NB4 (cell line): ENCODE measurements at regions not wholly inside any gene's neighbourhood (a gene's known extent, or its start where the extent isn't known, plus 50 kb on each side); places are given as distances from the start of the nearest gene placed in this dataset.

Experiments used
- DNase-seq: peaks from one replicate; pipeline ENCODE4 v3.0.0; 2010; ENCODE audit warnings: low read depth
- H3K4me3 ChIP-seq: one replicate; pipeline ENCODE4 v1.5.1; 2011; ENCODE audit warnings: mild to moderate bottlenecking, low read depth, low read length, moderate library complexity
- MAX ChIP-seq: IDR thresholded peaks from 2 replicates; pipeline ENCODE4 v1.6.1; 2011; ENCODE audit warnings: low read depth, low read length
- MYC ChIP-seq: IDR thresholded peaks from 2 replicates; pipeline ENCODE4 v1.6.1; 2011; ENCODE audit warnings: low read depth, low read length
- POLR2A ChIP-seq: IDR thresholded peaks from 2 replicates; pipeline ENCODE4 v1.6.1; 2011; ENCODE audit warnings: mild to moderate bottlenecking; ENCODE audit not compliant: insufficient read length; ENCODE audit errors: extremely low read depth
- TF ChIP-seq, protein P1 (sequence below): IDR thresholded peaks from one replicate; pipeline ENCODE4 v1.5.1; 2012; ENCODE audit warnings: low read depth, low read length

DNA sequence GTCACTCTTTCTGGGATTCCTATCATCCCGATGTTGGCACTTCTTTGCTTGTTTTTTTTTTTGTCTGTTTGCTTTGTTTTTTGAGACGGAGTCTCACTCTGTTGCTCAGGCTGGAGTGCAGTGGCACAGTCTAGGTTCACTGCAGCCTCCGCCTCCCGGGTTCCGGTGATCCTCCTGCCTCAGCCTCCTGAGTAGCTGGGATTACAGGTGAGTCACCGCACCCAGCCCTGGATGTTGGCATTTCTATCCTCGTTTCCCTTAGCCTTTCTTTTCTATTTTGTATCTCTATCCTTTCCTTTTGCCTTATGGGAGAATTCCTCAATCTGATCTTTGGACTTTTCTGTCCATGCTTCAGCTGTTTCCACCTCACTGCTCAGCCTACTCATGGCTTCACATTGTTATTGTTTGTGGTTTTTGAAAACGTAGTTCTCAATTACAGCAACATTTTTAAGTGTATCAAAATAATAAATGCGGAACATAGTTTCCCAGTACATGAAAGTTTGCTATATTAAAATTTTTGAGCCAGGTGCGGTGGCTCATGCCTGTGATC, 62.1 kb upstream of the ZNF516 start:
- no peak for DNase-seq
- H3K4me3 ChIP-seq: no peak overlapping the region
- TF ChIP-seq MYC (no peak), MAX (no peak), POLR2A (no peak)
- TF ChIP-seq, protein P1, sequence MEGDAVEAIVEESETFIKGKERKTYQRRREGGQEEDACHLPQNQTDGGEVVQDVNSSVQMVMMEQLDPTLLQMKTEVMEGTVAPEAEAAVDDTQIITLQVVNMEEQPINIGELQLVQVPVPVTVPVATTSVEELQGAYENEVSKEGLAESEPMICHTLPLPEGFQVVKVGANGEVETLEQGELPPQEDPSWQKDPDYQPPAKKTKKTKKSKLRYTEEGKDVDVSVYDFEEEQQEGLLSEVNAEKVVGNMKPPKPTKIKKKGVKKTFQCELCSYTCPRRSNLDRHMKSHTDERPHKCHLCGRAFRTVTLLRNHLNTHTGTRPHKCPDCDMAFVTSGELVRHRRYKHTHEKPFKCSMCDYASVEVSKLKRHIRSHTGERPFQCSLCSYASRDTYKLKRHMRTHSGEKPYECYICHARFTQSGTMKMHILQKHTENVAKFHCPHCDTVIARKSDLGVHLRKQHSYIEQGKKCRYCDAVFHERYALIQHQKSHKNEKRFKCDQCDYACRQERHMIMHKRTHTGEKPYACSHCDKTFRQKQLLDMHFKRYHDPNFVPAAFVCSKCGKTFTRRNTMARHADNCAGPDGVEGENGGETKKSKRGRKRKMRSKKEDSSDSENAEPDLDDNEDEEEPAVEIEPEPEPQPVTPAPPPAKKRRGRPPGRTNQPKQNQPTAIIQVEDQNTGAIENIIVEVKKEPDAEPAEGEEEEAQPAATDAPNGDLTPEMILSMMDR: no peak

DNA sequence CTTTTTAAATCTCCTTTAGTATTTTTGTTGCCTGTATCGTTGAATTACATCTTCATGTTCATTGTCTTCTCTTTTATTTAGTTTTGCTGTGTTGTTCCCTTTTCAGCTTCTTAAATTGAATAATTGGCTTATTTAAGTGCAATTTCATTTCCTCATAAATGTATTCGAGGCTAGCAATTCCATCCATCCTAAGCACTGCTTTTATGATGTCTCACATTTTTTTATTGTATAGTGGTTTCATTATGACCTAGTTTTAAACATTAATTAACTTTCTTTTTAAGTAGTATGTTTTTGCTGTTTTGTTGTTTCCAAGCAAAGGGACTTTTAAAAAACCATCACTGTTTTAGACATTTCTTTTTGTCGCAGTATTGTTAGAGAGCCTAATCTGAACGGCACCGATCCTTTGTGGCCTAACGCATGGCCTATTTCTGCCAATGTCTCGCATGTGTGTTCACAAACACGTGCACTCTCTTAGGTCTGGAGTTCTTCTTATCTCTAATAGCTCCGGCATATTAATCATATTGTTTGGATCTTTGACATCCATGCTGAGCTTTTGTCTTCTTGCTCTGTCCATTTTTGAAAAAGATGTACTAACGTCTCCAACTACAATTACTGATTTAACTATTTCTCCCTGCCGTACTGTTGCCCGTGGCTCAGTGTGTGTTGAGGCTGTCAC, 59.6 kb upstream of the ZNF516 start:
- no peak for TF ChIP-seq POLR2A
- TF ChIP-seq MAX: peak; percentile 53
- TF ChIP-seq MYC: 0 out of 2 replicates have a peak, but pooled peaks have one; percentile 25
- H3K4me3 ChIP-seq: peak overlapping the region; percentile 22
- DNase-seq: peak; percentile 35

DNA sequence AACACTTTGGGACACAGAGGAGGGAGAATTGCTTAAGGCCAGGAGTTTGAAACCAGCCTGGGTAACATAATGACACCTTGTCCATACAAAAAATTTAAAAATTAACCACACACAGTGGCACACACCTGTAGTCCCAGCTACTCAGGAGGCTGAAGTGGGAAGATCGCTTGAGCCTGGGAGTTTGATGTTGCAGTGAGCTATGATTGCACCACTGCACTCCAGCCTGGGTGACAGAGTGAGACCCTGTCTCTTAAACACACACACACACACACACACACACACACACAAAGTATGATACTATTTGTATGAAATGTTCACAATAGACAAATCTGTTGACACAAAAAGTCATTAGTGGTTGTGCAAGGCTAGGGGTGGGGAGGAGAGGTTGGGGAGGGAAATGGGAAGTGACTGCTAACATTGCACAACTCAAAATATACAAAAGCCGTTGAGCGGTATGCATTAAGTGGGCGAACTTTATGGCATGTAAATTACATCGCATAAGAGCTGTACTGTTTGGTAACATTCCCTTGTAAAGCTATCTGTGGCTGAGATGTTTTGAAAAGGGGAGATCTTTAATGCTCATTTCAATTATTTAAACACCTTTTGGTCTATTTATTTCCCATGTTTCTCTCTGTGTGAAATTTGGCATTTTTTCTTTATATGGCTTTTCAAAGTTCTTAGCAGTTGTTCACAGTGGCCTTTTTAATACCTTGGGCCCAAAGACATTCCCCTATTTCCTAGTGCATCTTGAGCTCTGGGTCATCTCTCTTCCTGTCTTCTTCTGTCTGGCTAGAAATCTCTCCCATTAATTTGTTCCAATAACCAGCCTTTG, 58.9 kb upstream of the ZNF516 start:
- TF ChIP-seq MAX (peak; percentile 31; the same call in 1 of the 2 replicates), MYC (0 out of 2 replicates have a peak, but pooled peaks have one; percentile 11), POLR2A (no peak)
- TF ChIP-seq, protein P1: no peak
- peak; percentile 96 for DNase-seq
- peak overlapping the region; percentile 22 for H3K4me3 ChIP-seq

- no peak for DNase-seq
- no peak for TF ChIP-seq POLR2A
- TF ChIP-seq, protein P1: no peak
- no peak for TF ChIP-seq MAX
- no peak for TF ChIP-seq MYC
- H3K4me3 ChIP-seq: no peak overlapping the region
These were observed 53.5 kb upstream of the ZNF516 start for GRCh38 chr18:76548541-76548940.

- TF ChIP-seq MYC (no peak), POLR2A (no peak), MAX (no peak)
- TF ChIP-seq, protein P1: no peak
- DNase-seq: no peak
- H3K4me3 ChIP-seq: no peak overlapping the region
These were observed 52.3 kb upstream of the ZNF516 start for GRCh38 chr18:76547296-76547695.
